SK-N-SH treated with all-trans-retinoic acid at 6 μM for 48 hours (cell line): ENCODE measurements at regions not wholly inside any gene's neighbourhood (a gene's known extent, or its start where the extent isn't known, plus 50 kb on each side); places are given as distances from the start of the nearest gene placed in this dataset.
"Not testable (repeated sequence)": the region's sequence is repeated elsewhere in the genome, so short reads cannot be mapped to it uniquely, and the experiment has no call there.

Source experiments
- BACH2 ChIP-seq: fragments of 250-450 bp; sonication (Bioruptor Pico); IDR thresholded peaks from 2 replicates; pipeline ENCODE4 v1.9.0; 2021; ENCODE audit warnings: mild to moderate bottlenecking, borderline replicate concordance
- GLIS3 ChIP-seq: fragments of 250-450 bp; sonication (Bioruptor Pico); IDR thresholded peaks from 2 replicates; pipeline ENCODE4 v1.5.0; 2020; ENCODE audit warnings: mild to moderate bottlenecking, moderate library complexity
- ISL1 ChIP-seq: fragments of 250-450 bp; sonication (Bioruptor Pico); IDR thresholded peaks from 2 replicates; pipeline ENCODE4 v2.1.2; 2022; ENCODE audit warnings: mild to moderate bottlenecking, moderate library complexity
- OSR1 ChIP-seq: fragments of 250-450 bp; sonication (Bioruptor Pico); IDR thresholded peaks from 2 replicates; pipeline ENCODE4 v1.8.0; 2022; ENCODE audit warnings: moderate library complexity, mild to moderate bottlenecking, inconsistent platforms
- PATZ1 ChIP-seq: fragments of 250-450 bp; sonication (Bioruptor Pico); IDR thresholded peaks from 2 replicates; pipeline ENCODE4 v1.8.0; 2020; ENCODE audit warnings: mild to moderate bottlenecking, moderate library complexity, borderline replicate concordance
- SNAI2 ChIP-seq: fragments of 250-450 bp; sonication (Bioruptor Pico); IDR thresholded peaks from 2 replicates; pipeline ENCODE4 v1.5.0; 2020; ENCODE audit warnings: mild to moderate bottlenecking, moderate library complexity
- ZFP3 ChIP-seq: fragments of 250-450 bp; sonication (Bioruptor Pico); IDR thresholded peaks from 2 replicates; pipeline ENCODE4 v1.5.0; 2020; ENCODE audit warnings: mild to moderate bottlenecking, moderate library complexity
- ZNF70 ChIP-seq: fragments of 450-650 bp; formaldehyde crosslinking; IDR thresholded peaks from 2 replicates; pipeline ENCODE4 v1.5.0; 2020; ENCODE audit warnings: mild to moderate bottlenecking, moderate library complexity

- not testable (repeated sequence) for TF ChIP-seq PATZ1 (CRISPR knock-in tag); SNAI2 (CRISPR knock-in tag); GLIS3 (CRISPR knock-in tag); ZNF70; OSR1 (CRISPR knock-in tag); BACH2; ZFP3 (CRISPR knock-in tag); ISL1 (CRISPR knock-in tag)
Measured at GRCh38 chr4:188678691-188679090, 539.5 kb downstream of the TRIML1 start.
